EL (cell line): ENCODE measurements at regions not wholly inside any gene's neighbourhood (a gene's known extent, or its start where the extent isn't known, plus 50 kb on each side); places are given as distances from the start of the nearest gene placed in this dataset.
"Not testable (repeated sequence)": the region's sequence is repeated elsewhere in the genome, so short reads cannot be mapped to it uniquely, and the experiment has no call there.

Experiments used
- DNase-seq: peaks from one replicate; pipeline ENCODE4 v3.0.0-alpha.2; 2016

DNA sequence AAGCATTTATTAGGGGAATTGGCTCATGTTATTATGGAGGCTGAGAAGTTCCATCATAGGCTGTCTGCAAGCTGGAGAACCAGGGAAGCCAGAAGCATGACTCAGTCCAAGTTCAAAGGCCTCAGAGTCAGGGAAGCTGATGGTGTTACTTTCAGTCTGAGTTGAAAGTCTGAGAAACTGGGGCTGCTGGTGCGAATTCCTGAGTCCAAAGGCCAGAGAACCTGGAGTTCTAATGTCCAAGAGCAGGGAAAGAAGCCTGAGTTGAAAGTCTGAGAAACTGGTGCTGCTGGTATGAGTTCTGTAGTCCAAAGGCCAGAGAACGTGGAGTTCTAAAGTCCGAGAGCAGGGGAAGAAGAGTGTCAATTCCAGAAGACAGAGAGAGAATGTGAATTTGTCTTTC lies 641.1 kb downstream of the ISL1 start:
- no peak for DNase-seq

DNA sequence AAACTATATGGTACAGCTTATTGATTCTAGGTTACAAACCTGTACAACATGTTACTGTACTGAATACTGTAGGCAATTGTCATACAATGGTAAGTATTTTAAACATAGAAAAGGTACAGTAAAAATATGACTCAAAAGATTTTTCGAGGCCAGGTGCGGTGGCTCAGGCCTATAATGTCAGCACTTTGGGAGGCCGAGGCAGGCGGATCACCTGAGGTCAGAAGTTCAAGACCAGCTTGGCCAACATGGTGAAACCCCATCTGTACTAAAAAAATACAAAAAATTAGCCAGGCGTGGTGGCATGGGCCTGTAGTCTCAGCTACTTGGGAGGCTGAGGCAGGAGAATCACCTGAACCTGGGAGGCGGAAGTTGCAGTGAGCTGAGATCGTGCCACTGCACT lies 646.6 kb downstream of the ISL1 start:
- not testable (repeated sequence) for DNase-seq

DNA sequence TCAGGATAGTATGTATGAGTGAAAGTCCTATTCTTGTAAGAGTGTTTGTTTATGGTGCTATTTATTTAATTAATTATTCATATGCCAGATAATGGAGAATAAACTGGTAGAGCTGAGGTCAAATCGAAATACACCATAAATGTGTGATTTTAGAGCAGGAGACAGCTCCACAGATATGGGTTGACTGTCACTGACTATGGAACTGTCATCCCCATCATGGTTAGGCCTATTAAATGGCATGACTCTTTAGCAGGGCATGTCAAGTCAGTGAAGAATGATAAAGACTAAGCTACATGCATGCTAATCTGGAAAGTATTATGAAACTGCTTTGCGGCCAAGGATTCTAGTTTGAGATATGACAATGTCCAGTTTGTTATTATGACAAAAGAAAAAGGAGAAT lies 658.6 kb downstream of the ISL1 start:
- DNase-seq, result no peak

DNA sequence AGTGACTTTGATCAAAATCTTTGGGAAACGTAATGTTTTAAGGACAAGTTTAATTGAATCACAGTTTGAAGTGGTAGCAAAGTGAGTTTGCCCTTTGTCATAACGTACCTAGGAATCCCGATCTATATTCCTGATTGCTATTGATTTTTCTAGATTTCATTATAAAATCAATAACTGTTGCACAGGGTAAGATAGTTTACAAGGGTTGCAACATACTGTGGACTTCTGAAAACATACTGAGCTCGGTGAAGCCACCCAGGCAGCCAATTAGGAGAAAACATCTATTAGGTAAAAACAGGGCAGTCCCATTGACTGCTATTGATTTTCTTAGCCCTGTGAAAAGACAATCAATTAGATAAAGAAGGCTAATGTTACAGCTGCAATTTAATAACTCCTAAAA lies 659.9 kb downstream of the ISL1 start:
- DNase-seq, result no peak

DNA sequence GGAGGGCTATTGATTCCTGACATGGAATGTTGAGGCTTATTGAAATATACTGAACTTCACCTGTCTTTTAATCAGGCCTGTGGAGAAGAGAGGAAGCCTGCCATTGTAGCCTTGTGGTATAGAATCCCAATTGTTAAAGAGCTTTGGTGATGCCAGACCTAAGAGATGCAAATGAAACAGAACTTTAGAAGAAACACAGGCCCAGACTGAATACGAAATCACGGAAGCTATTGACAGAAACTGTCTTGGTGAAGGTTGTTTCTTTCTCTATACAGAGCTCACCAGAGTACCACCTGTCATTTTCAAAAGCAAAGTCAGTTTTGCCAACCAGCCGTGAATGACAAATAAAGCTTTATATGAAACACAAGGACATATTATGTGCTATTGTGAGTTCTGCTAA lies 660.3 kb downstream of the ISL1 start:
- DNase-seq, result no peak

DNA sequence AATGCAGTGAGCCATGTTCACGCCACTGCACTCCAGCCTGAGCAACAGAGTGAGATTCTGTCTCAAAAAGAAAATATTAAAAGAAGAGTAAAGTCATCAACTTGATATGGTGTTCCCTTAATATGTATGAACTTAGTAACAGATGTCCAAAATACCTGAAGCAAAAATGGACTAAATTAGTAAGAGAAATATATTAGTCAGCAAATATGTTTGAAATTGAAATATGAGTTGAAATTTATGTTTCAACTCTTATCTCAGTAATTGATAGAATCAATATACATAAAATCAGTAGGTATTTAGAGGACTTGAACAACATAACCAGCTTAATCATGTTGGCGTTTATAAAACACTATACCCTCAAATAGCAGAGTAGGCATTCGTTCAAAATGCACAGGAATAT lies 668.5 kb downstream of the ISL1 start:
- no peak for DNase-seq

DNA sequence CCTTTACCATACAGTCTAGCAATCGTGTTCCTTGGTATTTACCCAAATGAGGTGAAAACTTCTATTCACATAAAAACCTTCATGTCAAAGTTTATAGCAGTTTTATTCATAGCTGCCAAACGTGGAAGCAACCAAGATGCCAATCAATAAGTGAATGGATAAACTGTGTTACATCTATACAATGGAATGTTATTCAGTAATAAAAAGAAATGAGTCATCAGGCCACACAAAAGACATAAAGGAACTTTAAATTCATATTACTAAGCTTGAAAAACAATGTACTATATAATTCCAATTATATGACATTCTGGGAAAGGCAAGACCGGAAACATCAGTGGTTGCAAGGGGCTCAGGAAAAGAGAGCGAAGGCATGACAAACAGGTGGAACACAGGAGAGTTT lies 679.9 kb downstream of the ISL1 start:
- no peak for DNase-seq

DNA sequence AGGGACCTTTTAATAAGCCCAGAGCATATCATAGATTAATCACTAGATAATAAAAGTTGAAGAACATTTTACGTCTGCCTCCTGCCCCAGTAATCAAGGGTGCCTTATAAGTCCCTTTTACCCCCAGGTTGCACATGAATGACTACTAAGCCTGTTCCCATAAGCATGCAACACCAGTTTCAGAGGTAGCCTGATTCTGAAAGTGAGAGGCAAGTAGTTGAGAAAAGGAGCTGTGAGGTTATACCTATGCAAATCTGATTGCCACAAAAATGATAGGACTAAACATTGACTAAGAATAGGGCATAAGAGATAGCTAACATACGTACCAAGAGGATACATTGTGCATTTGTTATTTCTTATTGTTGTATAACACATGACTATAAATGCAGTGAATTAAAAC lies 681.9 kb downstream of the ISL1 start:
- DNase-seq, result no peak

DNA sequence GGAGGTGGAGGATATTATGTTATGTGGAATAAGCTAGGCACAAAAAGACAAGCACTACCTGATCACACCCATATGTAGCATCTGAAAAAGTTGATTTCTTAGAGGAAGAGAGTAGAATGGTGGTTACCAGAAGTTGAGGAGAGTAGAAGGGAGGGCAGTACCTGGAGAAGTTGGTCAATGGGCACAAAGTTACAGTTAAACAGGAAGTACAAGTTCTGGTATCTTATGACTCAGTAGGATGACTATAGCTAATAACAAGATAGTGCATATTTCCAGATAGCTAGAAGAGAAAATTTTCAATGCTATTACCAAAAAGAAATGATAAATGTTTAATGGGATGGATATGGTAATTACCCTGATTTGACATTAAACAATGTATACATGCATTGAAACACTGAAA lies 686.7 kb downstream of the ISL1 start:
- DNase-seq, result no peak

DNA sequence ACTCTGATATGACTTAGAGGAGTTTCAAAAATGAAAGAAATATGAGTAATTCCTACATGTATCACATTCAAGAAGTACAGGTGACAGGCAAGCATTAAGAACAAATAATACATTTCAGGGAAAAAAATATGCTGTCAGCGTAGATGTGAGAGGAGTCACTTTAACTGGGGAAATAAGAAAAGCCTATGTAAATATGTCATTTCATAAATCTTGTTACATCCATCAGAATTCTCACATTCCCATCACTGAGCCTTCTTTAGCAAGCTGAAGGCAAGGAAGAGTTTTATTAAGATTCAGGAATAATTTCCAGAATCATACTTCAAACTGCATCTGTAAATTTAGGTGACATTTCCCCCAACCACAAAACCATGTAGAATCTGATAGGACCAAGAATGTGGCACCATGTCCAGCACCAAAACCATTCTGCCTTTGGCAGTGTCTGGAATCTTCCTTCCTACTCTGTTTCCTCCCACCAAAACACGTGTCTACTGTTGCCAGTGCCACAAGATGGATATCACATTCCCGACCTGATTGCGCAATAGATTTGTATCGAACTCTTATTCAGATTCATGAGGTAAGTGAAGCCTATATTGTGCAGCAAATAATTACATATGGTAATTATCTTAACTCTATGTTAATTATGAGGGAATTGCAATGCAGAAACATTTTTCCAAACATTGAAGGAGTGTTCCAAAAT lies 690.9 kb downstream of the ISL1 start:
- no peak for DNase-seq

DNA sequence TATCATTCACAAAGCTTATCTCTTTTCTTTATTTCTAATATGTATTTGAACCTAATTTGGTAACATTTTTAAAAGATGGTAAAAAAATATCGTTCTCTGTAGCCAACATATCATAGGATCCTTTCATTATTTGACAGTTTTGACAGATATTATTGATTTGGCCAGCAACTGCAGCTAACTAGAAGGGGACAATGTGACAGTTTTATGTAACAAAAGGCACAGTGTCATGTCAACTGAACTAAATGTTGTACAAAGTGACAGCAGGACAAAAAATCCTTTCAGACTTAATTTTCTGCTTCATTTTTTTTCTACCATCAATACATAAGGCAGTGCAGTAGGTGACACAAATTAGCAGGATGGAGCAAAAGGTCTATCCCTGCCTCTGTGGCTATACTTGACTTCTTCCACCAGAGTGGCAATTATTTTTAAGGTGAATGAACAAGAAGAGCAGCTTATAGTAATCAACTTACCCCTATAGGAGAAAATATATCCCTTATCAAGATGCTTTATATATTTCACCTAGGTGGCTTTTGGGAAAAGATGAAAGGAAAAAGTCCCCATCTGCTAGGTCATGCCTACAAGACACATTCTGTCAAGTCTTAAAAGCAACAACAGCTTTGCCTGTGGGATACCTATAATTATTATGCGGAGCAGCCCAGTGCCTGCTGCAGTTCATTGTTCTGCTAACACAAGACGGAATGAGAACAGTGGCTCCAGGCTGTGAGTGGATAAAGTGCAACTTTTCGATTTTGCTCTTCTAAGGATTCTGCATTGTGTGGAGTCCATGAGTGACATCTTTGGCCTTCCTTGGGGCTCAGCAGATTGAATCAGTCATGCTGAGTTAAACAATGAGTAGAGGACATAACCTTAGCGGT lies 694.9 kb downstream of the ISL1 start:
- DNase-seq, result no peak

DNA sequence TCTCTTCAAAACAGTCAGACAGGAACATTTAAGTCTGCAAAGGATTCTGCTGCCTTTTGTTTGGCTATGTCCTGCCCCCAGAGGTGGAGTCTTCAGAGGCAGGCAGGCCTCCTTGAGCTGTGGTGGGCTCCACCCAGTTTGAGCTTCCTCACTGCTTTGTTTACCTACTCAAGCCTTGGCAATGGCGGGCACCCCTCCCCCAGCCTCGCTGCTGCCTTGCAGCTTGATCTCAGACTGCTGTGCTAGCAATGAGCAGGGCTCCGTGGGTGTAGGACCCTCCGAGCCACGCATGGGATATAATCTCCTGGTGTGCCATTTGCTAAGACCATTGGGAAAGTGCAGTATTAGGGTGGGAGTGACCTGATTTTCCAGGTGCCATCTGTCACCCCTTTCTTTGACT lies 685.4 kb upstream of the ITGA1 start:
- DNase-seq, result not testable (repeated sequence)

DNA sequence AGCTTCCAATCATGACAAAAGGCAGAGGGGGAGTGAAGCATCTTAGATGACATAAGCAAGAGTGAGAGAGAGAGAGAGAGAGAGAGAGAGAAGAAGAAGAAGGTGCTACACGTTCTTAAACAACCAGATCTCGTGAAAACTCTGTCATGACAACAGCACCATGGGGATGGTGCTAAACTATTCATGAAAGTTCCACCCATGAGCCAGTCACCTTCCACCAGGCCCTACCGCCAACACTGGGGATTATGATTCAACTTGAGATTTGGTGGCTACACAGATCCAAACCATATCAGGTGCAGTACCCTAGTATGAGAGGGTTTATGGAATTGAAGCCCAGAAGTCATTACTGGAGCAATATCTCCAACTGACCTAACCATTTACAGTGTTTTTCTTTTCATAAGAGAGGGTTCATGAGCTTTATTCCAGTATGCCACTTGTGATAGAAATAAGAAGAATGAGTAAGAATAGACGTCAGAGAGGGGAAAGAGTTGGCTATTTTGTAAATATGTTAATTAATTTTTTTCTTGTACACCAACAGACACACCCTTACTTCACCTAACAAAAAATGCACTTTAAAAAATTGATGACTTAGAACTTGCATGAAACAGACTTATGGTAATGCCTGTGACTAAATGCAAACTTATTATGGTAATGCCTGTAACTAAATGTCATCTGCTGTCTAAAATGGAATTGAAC lies 680.4 kb upstream of the ITGA1 start:
- DNase-seq, result no peak

DNA sequence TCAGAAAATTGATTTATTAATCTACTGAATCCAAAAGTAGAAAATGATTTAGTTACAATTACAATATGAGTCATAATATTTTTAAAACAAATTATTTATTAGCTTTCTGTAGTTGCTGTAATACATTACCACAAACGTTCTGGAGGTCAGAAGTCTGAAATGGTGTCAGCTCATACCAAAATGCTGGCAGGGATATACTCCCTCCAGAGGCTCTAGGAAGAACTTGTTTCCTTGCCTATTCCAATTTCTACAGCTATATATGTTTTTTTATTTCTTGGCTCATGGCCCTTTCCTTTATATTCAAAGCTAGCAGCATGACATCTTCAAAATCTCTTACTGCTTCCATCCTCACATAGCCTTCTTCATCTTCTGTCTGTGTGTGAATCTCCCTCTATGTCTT lies 667.9 kb upstream of the ITGA1 start:
- no peak for DNase-seq

DNA sequence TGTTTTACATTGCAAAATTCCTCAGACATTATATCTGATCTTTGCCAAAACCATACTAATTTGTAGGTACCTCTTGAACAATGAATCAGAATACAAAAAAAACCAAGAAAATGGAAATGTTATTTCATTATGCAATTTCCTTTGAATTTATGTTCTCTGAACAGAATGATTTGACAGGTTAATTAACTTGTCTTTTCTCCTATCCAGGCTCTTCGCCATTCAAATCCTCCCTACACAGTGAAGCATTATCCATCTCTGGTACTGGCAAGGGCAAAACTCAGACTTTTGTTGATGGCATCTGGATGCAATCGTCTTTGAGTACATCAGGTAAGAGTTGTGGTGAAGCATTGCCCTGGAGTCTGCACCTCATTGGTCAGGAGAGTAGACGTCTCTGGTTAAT lies 655.7 kb upstream of the ITGA1 start:
- no peak for DNase-seq

DNA sequence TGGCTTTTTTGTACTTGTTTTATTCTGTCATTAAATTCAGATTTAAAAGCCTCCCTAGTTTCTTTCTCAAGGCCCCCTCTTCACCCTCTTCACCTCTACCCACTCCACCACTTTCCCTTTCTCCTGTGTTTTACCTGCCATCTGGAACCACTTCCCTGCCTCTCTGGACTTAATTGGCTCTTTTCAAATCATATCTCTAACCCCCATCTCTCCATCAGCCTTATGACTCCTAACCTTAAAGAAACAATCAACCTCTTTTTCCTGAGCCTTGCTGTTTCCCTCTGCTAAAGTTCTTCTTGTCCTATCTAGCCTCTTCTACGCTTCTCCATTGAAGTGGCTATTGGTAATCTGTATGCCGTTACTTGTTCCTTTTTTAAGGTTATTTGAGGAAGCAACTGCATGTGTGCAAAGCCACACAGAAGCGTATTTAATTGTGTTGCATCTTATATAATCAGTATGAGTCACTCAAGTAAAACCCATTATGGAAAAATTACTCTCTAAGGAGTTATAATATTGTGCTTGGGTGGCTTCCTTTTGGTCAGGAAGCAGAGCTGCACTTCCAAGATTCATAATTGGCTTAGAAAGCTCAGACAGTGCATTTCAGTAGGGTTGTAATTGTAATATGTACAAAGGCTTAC lies 653.6 kb upstream of the ITGA1 start:
- DNase-seq, result no peak

DNA sequence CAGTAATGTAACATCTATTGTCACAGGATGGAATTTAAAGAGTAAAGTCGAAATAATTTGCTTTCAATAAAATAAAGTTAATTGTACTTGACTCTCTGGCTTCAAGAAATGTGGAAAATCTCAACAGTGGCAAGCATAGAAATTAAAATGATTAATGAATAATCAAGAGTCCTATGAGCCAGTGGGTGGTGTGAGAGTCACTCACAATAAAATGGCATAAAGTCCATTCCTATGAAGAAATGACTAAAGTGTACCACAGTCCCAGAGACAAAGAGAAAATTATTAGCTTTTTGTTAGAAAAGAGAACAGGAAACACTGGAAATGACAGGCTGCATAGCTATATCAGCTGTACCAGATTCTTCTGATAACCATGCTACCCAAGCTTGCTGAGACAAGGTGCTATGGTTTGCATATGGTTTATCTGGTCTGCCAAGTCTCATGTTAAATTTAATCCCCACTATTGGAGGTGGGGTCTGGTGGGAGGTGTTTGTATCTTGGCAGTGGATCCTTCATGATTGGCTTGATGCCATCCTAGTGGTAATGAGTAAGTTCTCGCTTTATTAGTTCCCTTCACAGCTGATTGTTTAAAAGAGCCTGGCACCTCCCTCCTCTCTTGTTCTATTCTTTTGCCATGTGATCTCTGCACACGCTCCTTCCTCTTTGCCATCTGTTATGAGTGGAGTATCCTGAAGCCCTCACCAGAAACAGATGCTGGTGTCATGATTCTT lies 647.7 kb upstream of the ITGA1 start:
- DNase-seq, result no peak

DNA sequence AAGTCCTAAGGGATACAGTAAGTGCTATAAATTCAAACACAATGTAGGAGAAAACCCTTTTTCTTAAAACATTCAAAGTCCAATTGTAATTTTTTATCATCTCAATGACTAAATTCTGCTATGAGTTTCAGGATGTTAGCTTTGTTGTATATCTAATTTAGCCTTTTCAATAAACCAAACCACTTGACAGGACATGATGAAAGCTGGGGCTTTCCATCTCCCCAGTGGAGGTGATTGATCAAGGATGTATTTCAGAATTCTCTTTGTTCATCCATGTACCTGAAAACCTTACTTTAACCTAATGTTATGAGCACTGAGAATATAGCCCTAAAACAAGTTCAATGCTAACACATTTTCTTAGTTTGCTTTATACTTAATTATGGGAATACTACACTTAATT lies 639.0 kb upstream of the ITGA1 start:
- DNase-seq, result no peak

DNA sequence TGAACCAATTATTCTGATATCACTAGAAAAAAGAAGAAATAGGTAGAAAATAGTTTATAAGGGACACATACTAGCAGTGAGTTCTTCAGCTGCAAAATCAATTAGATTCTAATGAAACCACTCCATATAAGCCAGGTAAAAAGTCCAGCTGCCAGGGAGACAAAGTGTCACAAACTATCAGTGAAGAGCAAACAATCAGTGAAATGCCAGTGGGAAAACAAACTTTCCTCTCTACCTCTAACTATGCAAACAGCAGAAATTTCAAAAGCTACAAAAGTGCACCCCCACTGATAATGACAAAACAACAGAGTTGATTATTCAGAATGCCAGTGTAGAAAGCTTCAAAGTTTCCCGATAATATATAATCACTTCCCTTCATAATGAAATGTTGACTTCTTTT lies 637.2 kb upstream of the ITGA1 start:
- DNase-seq, result no peak

DNA sequence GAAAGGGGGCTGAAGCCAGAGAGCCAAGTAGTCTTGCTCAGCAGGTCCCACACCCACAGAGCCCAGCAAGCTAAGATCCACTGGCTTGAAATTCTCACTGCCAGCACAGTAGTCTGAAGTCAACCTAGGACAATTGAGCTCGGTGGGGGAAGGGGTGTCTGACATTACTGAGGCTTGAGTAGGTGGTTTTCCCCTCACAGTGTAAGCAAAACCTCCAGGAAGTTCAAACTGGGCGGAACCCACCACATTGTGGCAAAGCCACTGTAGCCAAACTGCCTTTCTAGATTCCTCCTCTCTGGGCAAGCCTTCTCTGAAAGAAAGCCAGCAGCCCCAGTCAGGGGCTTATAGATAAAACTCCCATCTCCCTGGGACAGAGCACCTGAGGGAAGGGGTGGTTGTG lies 630.9 kb upstream of the ITGA1 start:
- DNase-seq, result not testable (repeated sequence)

DNA sequence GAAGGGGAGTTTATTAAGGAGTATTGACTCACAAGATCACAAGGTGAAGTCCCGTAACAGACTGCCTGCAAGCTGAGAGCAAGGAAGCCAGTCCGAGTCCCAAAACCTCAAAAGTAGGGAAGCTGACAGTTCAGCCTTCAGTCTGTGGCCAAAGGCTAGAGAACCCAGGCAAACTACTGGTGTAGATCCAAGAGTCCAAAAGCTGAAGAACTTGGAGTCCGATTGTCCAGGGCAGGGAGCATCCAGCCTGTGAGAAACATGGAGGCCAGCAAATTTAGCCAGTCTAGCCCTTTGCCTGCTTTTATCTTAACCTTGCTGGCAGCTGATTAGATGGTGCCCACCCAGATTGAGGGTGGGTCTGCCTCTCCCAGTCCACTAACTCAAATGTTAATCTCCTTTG lies 621.9 kb upstream of the ITGA1 start:
- DNase-seq, result not testable (repeated sequence)

DNA sequence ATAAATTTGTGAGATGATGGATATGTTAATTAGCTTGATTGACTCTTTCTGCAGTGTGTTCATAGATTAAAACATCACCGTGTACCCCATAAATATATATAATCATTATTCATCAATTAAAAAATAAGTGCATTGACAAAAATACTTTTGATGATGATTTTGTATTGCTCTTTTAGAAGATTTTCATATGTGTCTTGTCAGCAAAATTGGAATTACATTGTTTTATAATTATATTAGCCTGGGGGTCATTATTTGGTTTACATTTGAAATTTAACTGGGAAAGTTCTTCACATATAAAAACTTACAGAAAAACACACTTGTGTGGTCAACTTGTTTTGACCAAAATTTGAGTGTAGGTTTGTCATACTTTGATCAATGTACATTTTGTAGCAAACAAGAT lies 614.6 kb upstream of the ITGA1 start:
- no peak for DNase-seq

DNA sequence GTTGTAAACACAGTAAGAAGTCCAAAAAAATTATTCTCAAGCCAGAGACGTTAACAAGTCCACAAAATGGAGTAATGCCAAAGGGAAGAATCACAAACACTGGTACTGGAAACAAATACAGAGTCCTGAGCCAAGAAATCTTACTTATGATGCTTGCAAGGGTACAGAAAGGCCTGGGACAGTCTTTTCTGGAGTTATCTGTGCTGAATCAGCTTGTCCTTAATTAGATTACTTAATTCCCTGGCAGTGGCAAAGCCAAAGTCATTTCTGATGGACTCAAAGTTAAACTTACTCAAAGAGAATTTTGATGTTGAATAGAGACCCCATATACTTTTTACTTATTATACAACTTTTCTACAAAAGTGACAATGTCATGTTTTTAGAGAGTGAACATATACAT lies 610.5 kb upstream of the ITGA1 start:
- no peak for DNase-seq
